ENCODE measurements at regions not wholly inside any gene's neighbourhood (a gene's known extent, or its start where the extent isn't known, plus 50 kb on each side); places are given as distances from the start of the nearest gene placed in this dataset.

GRCh38 chr3:5304789-5305683 lies 117.5 kb downstream of the EDEM1 start:
- peak in 50 of 58 donors; percentile 1 to 75 (median 22) for DNase-seq

GRCh38 chr3:5305684-5305989 lies 118.1 kb downstream of the EDEM1 start:
- DNase-seq, result no peak

- DNase-seq, result no peak
Measured at GRCh38 chr3:5309171-5309570, 121.7 kb downstream of the EDEM1 start.

GRCh38 chr3:5309602-5310001 lies 122.1 kb downstream of the EDEM1 start:
- no peak for DNase-seq

- DNase-seq, result no peak
Measured at GRCh38 chr3:5310509-5310908, 123.0 kb downstream of the EDEM1 start.

- no peak for DNase-seq
Measured at GRCh38 chr3:5312290-5312689, 124.8 kb downstream of the EDEM1 start.

- no peak for DNase-seq
Measured at GRCh38 chr3:5314897-5315296, 127.4 kb downstream of the EDEM1 start.

- DNase-seq, result no peak
Measured at GRCh38 chr3:5317557-5317956, 130.1 kb downstream of the EDEM1 start.

- no peak for DNase-seq
Measured at GRCh38 chr3:5319454-5319853, 131.9 kb downstream of the EDEM1 start.

- DNase-seq, result no peak
Measured at GRCh38 chr3:5321666-5322340, 134.3 kb downstream of the EDEM1 start.

- no peak for DNase-seq
Measured at GRCh38 chr3:5324780-5325179, 137.3 kb downstream of the EDEM1 start.

GRCh38 chr3:5330152-5330810 lies 142.8 kb downstream of the EDEM1 start:
- peak in 8 of 58 donors; percentile 1 to 24 (median 6) for DNase-seq

- no peak for DNase-seq
Measured at GRCh38 chr3:5331567-5332269, 144.2 kb downstream of the EDEM1 start.

GRCh38 chr3:5332270-5332956 lies 144.9 kb downstream of the EDEM1 start:
- no peak for DNase-seq

- no peak for DNase-seq
Measured at GRCh38 chr3:5339967-5340535, 152.5 kb downstream of the EDEM1 start.

- DNase-seq, result no peak
Measured at GRCh38 chr3:5341610-5342009, 154.1 kb downstream of the EDEM1 start.

GRCh38 chr3:5343459-5343858 lies 156.0 kb downstream of the EDEM1 start:
- no peak for DNase-seq

- no peak for DNase-seq
Measured at GRCh38 chr3:5344707-5345106, 157.2 kb downstream of the EDEM1 start.

- DNase-seq, result peak in 1 of 58 donors; percentile 6
Measured at GRCh38 chr3:5347486-5347885, 160.0 kb downstream of the EDEM1 start.

- no peak for DNase-seq
Measured at GRCh38 chr3:5348229-5348902, 160.9 kb downstream of the EDEM1 start.

Data from anterior cingulate cortex (tissue), 58 donors.